Fibroblast of pulmonary artery (primary cell): ENCODE measurements at regions not wholly inside any gene's neighbourhood (a gene's known extent, or its start where the extent isn't known, plus 50 kb on each side); places are given as distances from the start of the nearest gene placed in this dataset.
A peak's percentile ranks its signal among the peaks of the same experiment; 100 is the strongest.
"Not testable (repeated sequence)": the region's sequence is repeated elsewhere in the genome, so short reads cannot be mapped to it uniquely, and the experiment has no call there.

Experiments
- DNase-seq: peaks from one replicate; pipeline ENCODE4 v3.0.0-alpha.2; 2010; ENCODE audit warnings: low read depth
- H3K4me3 ChIP-seq: replicated peaks from 2 replicates; pipeline ENCODE4 v1.5.1; 2011; ENCODE audit warnings: low read depth, mild to moderate bottlenecking, control low read depth, low read length, moderate library complexity
- TF ChIP-seq, protein P1 (sequence below): IDR thresholded peaks from 2 replicates; pipeline ENCODE4 v1.5.1; 2011; ENCODE audit warnings: mild to moderate bottlenecking, control low read depth, low read length, inconsistent platforms; ENCODE audit errors: missing control alignments

DNA sequence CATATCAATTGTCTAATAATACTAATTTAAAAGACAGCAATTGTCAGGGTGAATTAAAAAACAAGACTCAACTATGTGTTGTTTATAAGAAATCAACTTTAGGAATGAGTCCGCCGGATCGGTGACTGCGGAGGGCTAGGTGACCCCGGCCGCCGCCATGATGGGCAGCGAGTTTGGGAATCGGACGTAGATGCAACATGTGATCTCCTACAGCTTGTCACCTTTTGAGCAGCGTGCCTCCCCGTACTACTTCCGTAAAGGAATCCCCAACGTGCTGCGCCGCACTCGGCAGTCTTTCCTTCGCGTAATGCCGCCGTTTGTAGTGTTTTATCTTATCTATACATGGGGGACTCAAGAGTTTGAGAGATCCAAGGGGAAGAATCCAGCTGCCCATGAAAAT lies 742.5 kb upstream of the PABPC4L start:
- TF ChIP-seq, protein P1, sequence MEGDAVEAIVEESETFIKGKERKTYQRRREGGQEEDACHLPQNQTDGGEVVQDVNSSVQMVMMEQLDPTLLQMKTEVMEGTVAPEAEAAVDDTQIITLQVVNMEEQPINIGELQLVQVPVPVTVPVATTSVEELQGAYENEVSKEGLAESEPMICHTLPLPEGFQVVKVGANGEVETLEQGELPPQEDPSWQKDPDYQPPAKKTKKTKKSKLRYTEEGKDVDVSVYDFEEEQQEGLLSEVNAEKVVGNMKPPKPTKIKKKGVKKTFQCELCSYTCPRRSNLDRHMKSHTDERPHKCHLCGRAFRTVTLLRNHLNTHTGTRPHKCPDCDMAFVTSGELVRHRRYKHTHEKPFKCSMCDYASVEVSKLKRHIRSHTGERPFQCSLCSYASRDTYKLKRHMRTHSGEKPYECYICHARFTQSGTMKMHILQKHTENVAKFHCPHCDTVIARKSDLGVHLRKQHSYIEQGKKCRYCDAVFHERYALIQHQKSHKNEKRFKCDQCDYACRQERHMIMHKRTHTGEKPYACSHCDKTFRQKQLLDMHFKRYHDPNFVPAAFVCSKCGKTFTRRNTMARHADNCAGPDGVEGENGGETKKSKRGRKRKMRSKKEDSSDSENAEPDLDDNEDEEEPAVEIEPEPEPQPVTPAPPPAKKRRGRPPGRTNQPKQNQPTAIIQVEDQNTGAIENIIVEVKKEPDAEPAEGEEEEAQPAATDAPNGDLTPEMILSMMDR, result no peak
- no peak for DNase-seq
- H3K4me3 ChIP-seq, result no peak overlapping the region

DNA sequence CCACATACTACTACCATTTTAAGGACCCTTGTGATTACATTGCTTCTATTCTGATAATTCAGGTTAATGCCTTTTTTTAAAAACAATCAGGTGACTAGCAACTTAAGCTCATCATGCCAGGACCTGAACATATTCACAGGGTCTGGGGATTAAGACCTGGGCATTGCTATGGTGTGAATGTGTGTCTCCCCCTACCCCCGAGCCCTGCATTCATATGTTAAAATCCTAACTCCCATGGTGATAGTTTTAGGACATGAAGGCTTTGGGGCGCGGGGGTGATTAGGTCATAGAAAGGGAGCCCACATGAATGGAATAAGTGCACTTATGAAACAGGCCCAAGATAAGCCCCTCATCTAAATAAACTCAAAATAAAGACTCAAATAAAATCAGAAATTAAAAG lies 734.4 kb upstream of the PABPC4L start:
- TF ChIP-seq, protein P1, result no peak
- H3K4me3 ChIP-seq, result no peak overlapping the region
- no peak for DNase-seq

DNA sequence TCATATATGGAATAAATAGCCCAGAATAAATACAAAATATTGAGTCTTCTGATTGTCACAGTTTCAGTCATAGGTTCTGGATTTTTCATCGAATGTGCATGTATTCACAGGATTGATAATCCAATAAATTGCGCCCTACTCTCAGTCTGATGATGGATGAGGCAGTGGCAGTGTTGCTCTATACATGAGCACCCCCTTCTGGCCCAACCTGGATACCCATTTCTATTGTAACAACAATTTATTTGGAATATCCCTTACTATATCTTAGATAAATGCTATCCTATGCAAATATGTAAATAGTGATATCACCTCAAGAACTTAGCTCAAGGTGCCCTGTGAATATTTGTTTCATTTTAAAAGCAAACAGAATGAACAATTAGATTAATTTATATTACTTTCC lies 733.7 kb upstream of the PABPC4L start:
- peak; percentile 25 for DNase-seq
- no peak overlapping the region for H3K4me3 ChIP-seq
- TF ChIP-seq, protein P1, result peak; percentile 38

DNA sequence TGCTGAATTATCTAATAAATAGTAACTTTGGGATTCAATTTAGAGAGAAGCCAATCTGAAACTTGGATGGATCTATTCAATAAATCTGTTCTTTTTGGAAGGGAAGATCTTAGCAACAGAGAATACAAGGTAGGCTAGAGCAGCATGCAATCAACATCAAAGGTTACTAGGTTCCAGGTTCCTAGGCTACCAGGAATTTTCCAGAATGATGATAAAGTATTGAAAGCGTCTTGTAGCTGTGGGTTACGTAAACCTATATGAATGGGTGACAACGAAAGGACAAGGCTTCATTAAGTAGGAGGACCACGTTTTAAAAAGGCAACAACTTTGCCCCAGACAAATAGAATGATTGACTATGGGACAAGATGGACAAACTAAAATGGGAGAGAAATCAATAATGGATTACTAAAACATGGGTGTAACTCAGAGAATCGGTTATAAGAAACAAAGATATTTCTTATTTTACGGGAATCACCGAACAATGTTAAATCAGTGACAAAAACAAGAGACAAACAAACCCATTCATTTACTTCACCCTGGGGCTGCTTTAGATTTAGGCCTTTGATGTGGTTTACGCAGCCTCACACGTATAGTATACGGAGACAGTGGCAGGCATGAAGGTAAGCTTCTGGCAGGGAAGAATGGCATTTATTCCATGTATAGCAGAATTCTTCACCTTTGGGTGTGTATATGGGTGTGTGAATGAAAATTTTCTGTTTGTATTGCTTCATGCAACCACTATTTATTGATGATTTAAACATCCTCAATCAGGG lies 732.6 kb upstream of the PABPC4L start:
- no peak for DNase-seq
- H3K4me3 ChIP-seq, result no peak overlapping the region
- TF ChIP-seq, protein P1, result no peak

DNA sequence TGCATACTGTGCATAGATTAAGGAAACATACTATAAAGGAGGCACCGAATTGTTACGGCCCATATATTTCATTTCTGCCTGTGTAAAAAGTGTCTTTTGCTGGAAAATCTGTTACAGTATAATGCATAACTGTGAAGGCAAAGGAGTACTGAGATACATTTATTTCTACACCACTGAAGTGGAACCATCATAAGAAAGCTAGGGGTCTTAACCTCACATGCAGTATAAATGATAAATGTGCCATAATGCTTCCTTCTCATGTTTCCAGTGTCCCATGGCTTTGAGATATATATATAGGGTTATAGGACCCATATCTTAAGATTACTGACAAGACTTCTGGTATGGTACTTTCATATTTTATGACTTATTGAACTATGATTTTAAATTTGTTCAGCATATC lies 713.8 kb upstream of the PABPC4L start:
- H3K4me3 ChIP-seq, result no peak overlapping the region
- TF ChIP-seq, protein P1, result no peak
- no peak for DNase-seq

DNA sequence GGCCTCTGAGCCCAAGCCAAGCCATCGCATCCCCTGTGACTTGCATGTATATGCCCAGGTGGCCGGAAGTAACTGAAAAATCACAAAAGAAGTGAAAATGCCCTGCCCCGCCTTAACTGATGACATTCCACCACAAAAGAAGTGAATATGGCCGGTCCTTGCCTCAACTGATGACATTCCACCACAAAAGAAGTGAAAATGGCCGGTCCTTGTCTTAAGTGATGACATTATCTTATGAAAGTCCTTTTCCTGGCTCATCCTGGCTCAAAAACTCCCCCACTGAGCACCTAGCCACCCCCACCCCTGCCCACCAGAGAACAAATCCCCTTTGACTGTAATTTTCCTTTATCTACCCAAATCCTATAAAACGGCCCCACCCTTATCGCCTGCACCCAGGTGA lies 712.7 kb upstream of the PABPC4L start:
- not testable (repeated sequence) for DNase-seq, H3K4me3 ChIP-seq

DNA sequence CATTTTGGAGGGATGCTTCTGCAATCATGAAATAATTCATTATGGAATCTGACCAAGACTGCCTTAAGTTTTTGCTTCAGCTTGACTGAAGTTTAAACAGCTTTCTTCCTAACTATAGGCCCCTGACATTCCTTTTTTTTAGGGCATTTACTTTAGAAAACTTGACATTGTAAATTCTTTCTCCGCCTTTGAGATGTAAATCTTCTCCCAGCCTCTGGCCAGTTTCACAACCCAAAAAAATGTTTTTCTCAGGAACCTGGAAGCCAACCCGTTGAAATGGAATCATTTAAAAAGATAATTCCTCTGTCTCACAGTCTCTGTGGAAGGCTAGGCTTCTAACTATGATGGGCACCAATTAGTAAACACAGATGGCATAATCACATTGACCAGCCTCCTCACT lies 710.4 kb upstream of the PABPC4L start:
- DNase-seq, result no peak
- TF ChIP-seq, protein P1, result no peak
- H3K4me3 ChIP-seq, result no peak overlapping the region
